GM20000 (cell line): ENCODE measurements at regions not wholly inside any gene's neighbourhood (a gene's known extent, or its start where the extent isn't known, plus 50 kb on each side); places are given as distances from the start of the nearest gene placed in this dataset.

Experiments
- DNase-seq: peaks from one replicate; pipeline ENCODE4 v3.0.0; 2012; ENCODE audit warnings: low spot score
- TF ChIP-seq, protein P1 (sequence below): IDR thresholded peaks from 2 replicates; pipeline ENCODE4 v1.5.1; 2012; ENCODE audit warnings: mild to moderate bottlenecking, control low read depth; ENCODE audit errors: extremely low read depth, missing control alignments

DNA sequence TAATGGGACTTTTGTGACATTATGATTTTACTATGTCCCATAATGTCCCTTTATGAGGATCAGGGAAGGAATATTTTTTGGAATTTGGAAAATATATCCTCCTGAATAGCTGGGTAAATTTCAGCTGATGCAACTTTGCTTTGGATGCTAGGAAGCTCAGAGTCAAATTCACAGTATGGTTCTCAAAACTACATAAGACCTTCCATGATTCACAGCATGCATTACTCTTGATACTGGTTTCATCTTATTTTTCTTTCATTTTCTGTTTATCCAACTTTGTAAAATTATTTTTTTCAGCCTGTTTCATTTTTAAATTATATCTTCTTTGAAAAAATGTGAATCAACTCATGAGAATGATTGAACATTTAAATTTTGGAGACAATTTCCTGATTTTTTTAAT is 160.2 kb downstream of the ATP6V1G3 start:
- DNase-seq: no peak
- TF ChIP-seq, protein P1, sequence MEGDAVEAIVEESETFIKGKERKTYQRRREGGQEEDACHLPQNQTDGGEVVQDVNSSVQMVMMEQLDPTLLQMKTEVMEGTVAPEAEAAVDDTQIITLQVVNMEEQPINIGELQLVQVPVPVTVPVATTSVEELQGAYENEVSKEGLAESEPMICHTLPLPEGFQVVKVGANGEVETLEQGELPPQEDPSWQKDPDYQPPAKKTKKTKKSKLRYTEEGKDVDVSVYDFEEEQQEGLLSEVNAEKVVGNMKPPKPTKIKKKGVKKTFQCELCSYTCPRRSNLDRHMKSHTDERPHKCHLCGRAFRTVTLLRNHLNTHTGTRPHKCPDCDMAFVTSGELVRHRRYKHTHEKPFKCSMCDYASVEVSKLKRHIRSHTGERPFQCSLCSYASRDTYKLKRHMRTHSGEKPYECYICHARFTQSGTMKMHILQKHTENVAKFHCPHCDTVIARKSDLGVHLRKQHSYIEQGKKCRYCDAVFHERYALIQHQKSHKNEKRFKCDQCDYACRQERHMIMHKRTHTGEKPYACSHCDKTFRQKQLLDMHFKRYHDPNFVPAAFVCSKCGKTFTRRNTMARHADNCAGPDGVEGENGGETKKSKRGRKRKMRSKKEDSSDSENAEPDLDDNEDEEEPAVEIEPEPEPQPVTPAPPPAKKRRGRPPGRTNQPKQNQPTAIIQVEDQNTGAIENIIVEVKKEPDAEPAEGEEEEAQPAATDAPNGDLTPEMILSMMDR: no peak

DNA sequence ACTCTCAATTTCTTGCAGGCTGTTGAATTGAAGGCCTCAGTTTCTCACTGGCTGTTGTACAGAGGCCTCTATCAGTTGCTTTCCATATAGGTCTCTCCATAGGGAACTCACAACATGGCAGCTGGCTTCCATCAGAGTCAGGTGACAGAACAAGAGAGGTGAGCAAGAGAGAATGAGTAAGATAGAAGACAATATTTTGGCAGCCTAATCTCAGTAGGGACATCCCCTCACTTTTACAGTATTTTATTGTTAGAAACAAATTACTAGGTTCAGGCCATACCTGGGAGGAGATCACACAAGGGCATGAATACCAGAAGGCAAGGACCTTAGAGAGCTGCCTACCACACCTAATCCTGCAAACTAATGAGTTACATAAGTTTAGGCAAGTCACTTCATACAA is 162.8 kb downstream of the ATP6V1G3 start:
- DNase-seq: no peak
- TF ChIP-seq, protein P1: no peak

DNA sequence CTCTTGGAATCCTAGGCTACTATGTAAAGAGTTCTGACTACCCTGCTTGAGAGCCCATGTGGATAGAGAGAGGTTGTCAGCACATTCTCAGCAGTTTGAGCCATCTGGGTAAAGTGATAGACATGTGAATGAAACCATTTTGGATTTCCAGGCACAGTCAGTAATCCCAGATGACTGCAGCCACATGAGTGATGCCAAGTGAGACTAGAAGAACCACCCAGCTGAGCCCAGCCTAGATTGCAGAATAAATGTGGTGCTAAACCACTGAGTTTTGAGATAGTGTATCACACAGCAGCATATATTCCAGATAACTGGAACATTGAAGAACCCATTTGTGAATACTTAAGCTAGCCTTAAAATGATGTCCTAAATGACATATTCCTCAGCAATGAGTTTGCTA is 166.2 kb downstream of the ATP6V1G3 start:
- DNase-seq: no peak
- TF ChIP-seq, protein P1: no peak

DNA sequence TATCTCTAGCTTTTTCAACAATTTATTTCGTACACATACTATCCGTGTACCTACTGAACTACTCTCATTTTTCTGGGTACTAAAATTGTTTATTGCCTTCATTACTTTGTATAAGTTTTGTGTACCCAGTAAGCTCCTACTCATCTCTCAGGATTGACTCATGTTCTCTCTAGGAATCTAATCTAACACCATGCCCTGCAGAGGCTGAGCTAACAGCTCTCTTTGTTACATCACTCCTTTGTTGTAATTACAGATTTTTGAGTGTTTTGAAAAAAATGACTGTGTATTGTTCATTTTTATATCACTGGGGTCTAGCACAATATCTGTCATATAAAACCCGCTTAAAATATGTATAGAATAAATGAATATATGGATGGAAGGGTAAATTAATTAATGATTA is 167.1 kb downstream of the ATP6V1G3 start:
- no peak for DNase-seq
- TF ChIP-seq, protein P1: no peak
